B cell (primary cell): ENCODE measurements at regions not wholly inside any gene's neighbourhood (a gene's known extent, or its start where the extent isn't known, plus 50 kb on each side); places are given as distances from the start of the nearest gene placed in this dataset.

Experiments
- ATAC-seq: fragments of 200-7000 bp; cut with Tn5 transposase; one replicate; pipeline ENCODE4 v1.10.0; 2021; ENCODE audit warnings: low read depth, mild to moderate bottlenecking, moderate number of reproducible peaks, moderate library complexity
- CTCF ChIA-PET: fragments of 350-600 bp; sonication (Branson Sonifier 250); formaldehyde crosslinking; loops from one replicate; lab custom pipeline; 2021; ENCODE audit warnings: antibody characterized with exemption, inconsistent platforms; lab: Charles Lee
- POLR2A ChIA-PET: fragments of 350-600 bp; sonication (Branson Sonifier 250); formaldehyde crosslinking; loops from one replicate; lab custom pipeline; 2021; ENCODE audit warnings: antibody characterized with exemption; lab: Charles Lee
- DNase-seq: peaks from one replicate; pipeline ENCODE4 v3.0.0; 2013
- H2AFZ ChIP-seq: 2 replicates; pipeline ENCODE4 v1.6.1; 2012; ENCODE audit warnings: mild to moderate bottlenecking, low read depth, low read length; ENCODE audit not compliant: insufficient read depth, poor library complexity, severe bottlenecking
- H3K27ac ChIP-seq, 2 donors: 1 replicate in 1 of 2; 2 replicates in 1 of 2; pipeline ENCODE4 v1.5.1; 2012 to 2013; ENCODE audit warnings: low read length in 2 of 2, mild to moderate bottlenecking in 2 of 2, moderate library complexity in 1 of 2
- H3K27me3 ChIP-seq, 4 experiments: fragments of 200-600 bp in 1 of 4; sonication (generic) in 1 of 4; replicated peaks in 1 of 4; 1 replicate in 2 of 4; 2 replicates in 2 of 4; pipeline versions ENCODE4 v1.6.1 to v1.7.0; 2013 to 2016; ENCODE audit warnings: low read length in 3 of 4, mild to moderate bottlenecking in 2 of 4, mixed read lengths in 1 of 4, moderate library complexity in 1 of 4; ENCODE audit not compliant: insufficient read depth in 4 of 4, control insufficient read depth in 3 of 4; ENCODE audit errors: control extremely low read depth in 1 of 4
- H3K36me3 ChIP-seq, 2 experiments: replicated peaks in 1 of 2; 1 replicate in 1 of 2; 2 replicates in 1 of 2; pipeline versions ENCODE4 v1.6.1 to v1.7.1; 2013; ENCODE audit warnings: low read length in 1 of 2; ENCODE audit not compliant: insufficient read depth in 2 of 2, control insufficient read depth in 1 of 2; ENCODE audit errors: control extremely low read depth in 1 of 2, extremely low read depth in 1 of 2
- H3K4me1 ChIP-seq, 2 donors: fragments of 200-600 bp in 1 of 2; sonication (generic) in 1 of 2; 1 replicate in 1 of 2; 2 replicates in 1 of 2; pipeline versions ENCODE4 v1.5.1 to v1.6.1; 2013 to 2017; ENCODE audit warnings: low read length in 2 of 2; ENCODE audit not compliant: control insufficient read depth in 2 of 2, insufficient read depth in 2 of 2
- H3K4me2 ChIP-seq: replicated peaks from 2 replicates; pipeline ENCODE3; 2012; ENCODE audit warnings: mild to moderate bottlenecking, low read depth, low read length; ENCODE audit not compliant: poor library complexity, severe bottlenecking
- H3K4me3 ChIP-seq, 5 experiments: fragments of 200-600 bp in 1 of 5; sonication (generic) in 1 of 5; 1 replicate in 3 of 5; 2 replicates in 2 of 5; pipeline versions ENCODE4 v1.5.1 to v1.7.0; 2011 to 2016; ENCODE audit warnings: low read length in 4 of 5, mild to moderate bottlenecking in 4 of 5, low read depth in 2 of 5, control low read depth in 1 of 5, moderate library complexity in 1 of 5; ENCODE audit not compliant: insufficient read depth in 1 of 5; ENCODE audit errors: control extremely low read depth in 1 of 5, extremely low read depth in 1 of 5
- H3K79me2 ChIP-seq: fragments of 200-600 bp; sonication (generic); one replicate; pipeline ENCODE4 v1.6.0; 2016; ENCODE audit warnings: low read length; ENCODE audit not compliant: control insufficient read depth, insufficient read depth
- H3K9ac ChIP-seq: fragments of 200-600 bp; sonication (generic); 2 replicates; pipeline ENCODE4 v1.6.1; 2017; ENCODE audit warnings: mild to moderate bottlenecking, low read length, moderate library complexity
- H3K9me3 ChIP-seq, 3 donors: one replicate each; pipeline versions ENCODE4 v1.6.1 to v1.7.1; 2013; ENCODE audit warnings: low read length in 2 of 3; ENCODE audit not compliant: control insufficient read depth in 2 of 3, insufficient read depth in 1 of 3; ENCODE audit errors: control extremely low read depth in 1 of 3
- H4K20me1 ChIP-seq: 2 replicates; pipeline ENCODE4 v1.6.0; 2012; ENCODE audit warnings: mild to moderate bottlenecking, low read length; ENCODE audit not compliant: insufficient read depth, control insufficient read depth, poor library complexity, severe bottlenecking
- H3K27ac Mint-ChIP-seq: one replicate; pipeline ENCODE4 v1.8.0; 2021; ENCODE audit warnings: mixed read lengths
- H3K27me3 Mint-ChIP-seq: one replicate; pipeline ENCODE4 v1.8.0; 2021; ENCODE audit warnings: mixed read lengths
- H3K4me1 Mint-ChIP-seq: one replicate; pipeline ENCODE4 v1.8.0; 2021; ENCODE audit warnings: mixed read lengths
- H3K4me3 Mint-ChIP-seq: one replicate; pipeline ENCODE4 v1.8.0; 2021; ENCODE audit warnings: mixed read lengths
- H3K9me3 Mint-ChIP-seq: one replicate; pipeline ENCODE4 v1.8.0; 2022; ENCODE audit warnings: mixed read lengths; ENCODE audit not compliant: insufficient read depth
- CTCF ChIP-seq: fragments of 200-600 bp; IDR thresholded peaks from one replicate; pipeline ENCODE4 v1.8.0; 2022; ENCODE audit warnings: antibody characterized with exemption, mild to moderate bottlenecking
- EZH2 ChIP-seq: IDR thresholded peaks from 2 replicates; pipeline ENCODE4 v1.6.1; 2012; ENCODE audit warnings: borderline replicate concordance, low read depth, mild to moderate bottlenecking, moderate library complexity, low read length; ENCODE audit not compliant: insufficient read depth, poor library complexity, severe bottlenecking
- WGBS: methylation state at CpG from one replicate; pipeline ENCODE4 v1.1.5; 2013; ENCODE audit warnings: missing lambda C conversion rate; ENCODE audit not compliant: insufficient coverage; 5-methylcytosine and 5-hydroxymethylcytosine counted together
- intact Hi-C: fragments of 100-400 bp; cut with micrococcal nuclease; formaldehyde crosslinking; loops from one replicate; pipeline ENCODE4 v1.10.0; 2022

- Histone ChIP-seq H3K4me3 (no peak overlapping the region), H3K79me2 (no peaks in the 10 kb centered on the region), H3K9ac (no peak overlapping the region), H4K20me1 (no peaks in the 10 kb centered on the region), H2AFZ (no peak overlapping the region), H3K27ac (no peak overlapping the region), H3K9me3 (no peaks in the 10 kb centered on the region), H3K36me3 (no peaks in the 10 kb centered on the region), H3K27me3 (no peaks in the 10 kb centered on the region), H3K4me2 (no peak overlapping the region), H3K4me1 (no peaks in the 10 kb centered on the region)
- Mint-ChIP-seq H3K27me3 (no peaks in the 10 kb centered on the region), H3K27ac (no peak overlapping the region), H3K4me1 (peaks cover 4% of the 10 kb centered on the region), H3K9me3 (peaks cover 2% of the 10 kb centered on the region), H3K4me3 (no peak overlapping the region)
- DNase-seq (no peak), ATAC-seq (no peak)
- intact Hi-C loops: no loop called here
- ChIA-PET POLR2A (no interaction called here), CTCF (no interaction called here)
- WGBS: 14% methylated on average over 1 of the region's 1 CpG
- no peak for TF ChIP-seq EZH2
- TF ChIP-seq CTCF: no peak
Observed at GRCh38 chr1:198986442-198986841, 347.6 kb downstream of the PTPRC start.

GRCh38 chr1:199002661-199003060, 363.8 kb downstream of the PTPRC start:
- Mint-ChIP-seq H3K4me1 (peaks cover 2% of the 10 kb centered on the region), H3K9me3 (no peaks in the 10 kb centered on the region), H3K27me3 (no peaks in the 10 kb centered on the region), H3K27ac (no peak overlapping the region), H3K4me3 (no peak overlapping the region)
- Histone ChIP-seq H3K27ac (no peak overlapping the region), H3K27me3 (no peaks in the 10 kb centered on the region), H3K79me2 (no peaks in the 10 kb centered on the region), H3K9me3 (no peaks in the 10 kb centered on the region), H2AFZ (no peak overlapping the region), H3K4me2 (no peak overlapping the region), H3K4me1 (peaks cover 0 to 3% of the 10 kb centered on the region in 2 donors), H3K4me3 (no peak overlapping the region), H3K36me3 (no peaks in the 10 kb centered on the region), H3K9ac (no peak overlapping the region), H4K20me1 (no peaks in the 10 kb centered on the region)
- CTCF ChIA-PET: no interaction called here
- POLR2A ChIA-PET: no interaction called here
- ATAC-seq: no peak
- DNase-seq: no peak
- intact Hi-C loops: no loop called here
- TF ChIP-seq CTCF (no peak), EZH2 (no peak)
